SK-N-SH (cell line): ENCODE measurements at regions not wholly inside any gene's neighbourhood (a gene's known extent, or its start where the extent isn't known, plus 50 kb on each side); places are given as distances from the start of the nearest gene placed in this dataset.

ENCODE experiments used
- CTCF ChIP-seq: fragments of 200-600 bp; sonication (generic); IDR thresholded peaks from 2 replicates; pipeline ENCODE4 v1.6.1; 2017; ENCODE audit warnings: antibody characterized with exemption, mild to moderate bottlenecking, moderate library complexity
- EP300 ChIP-seq, 2 experiments: IDR thresholded peaks; 2 replicates each; pipeline versions ENCODE4 v1.4.0 to v1.6.1; 2012; ENCODE audit warnings: borderline replicate concordance in 1 of 2, low read depth in 1 of 2, low read length in 1 of 2
- POLR2AphosphoS5 ChIP-seq: IDR thresholded peaks from 2 replicates; pipeline ENCODE4 v1.6.1; 2012; ENCODE audit warnings: low read depth, low read length
- TF ChIP-seq, protein P1 (sequence below): IDR thresholded peaks from 2 replicates; pipeline ENCODE4 v1.4.0; 2012; ENCODE audit warnings: low read depth, borderline replicate concordance

GRCh38 chrX:121854614-121854911, 807.2 kb downstream of the GLUD2 start:
- TF ChIP-seq EP300 (IDR thresholded peaks at IDR 0.05; ENCODE audit: borderline replicate concordance in 1 of 2, low read depth in 1 of 2, low read length in 1 of 2) (no peak), POLR2AphosphoS5 (no peak), CTCF (no peak)
- TF ChIP-seq, protein P1, sequence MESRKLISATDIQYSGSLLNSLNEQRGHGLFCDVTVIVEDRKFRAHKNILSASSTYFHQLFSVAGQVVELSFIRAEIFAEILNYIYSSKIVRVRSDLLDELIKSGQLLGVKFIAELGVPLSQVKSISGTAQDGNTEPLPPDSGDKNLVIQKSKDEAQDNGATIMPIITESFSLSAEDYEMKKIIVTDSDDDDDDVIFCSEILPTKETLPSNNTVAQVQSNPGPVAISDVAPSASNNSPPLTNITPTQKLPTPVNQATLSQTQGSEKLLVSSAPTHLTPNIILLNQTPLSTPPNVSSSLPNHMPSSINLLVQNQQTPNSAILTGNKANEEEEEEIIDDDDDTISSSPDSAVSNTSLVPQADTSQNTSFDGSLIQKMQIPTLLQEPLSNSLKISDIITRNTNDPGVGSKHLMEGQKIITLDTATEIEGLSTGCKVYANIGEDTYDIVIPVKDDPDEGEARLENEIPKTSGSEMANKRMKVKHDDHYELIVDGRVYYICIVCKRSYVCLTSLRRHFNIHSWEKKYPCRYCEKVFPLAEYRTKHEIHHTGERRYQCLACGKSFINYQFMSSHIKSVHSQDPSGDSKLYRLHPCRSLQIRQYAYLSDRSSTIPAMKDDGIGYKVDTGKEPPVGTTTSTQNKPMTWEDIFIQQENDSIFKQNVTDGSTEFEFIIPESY, result no peak
